ENCODE measurements at regions not wholly inside any gene's neighbourhood (a gene's known extent, or its start where the extent isn't known, plus 50 kb on each side); places are given as distances from the start of the nearest gene placed in this dataset.

DNA sequence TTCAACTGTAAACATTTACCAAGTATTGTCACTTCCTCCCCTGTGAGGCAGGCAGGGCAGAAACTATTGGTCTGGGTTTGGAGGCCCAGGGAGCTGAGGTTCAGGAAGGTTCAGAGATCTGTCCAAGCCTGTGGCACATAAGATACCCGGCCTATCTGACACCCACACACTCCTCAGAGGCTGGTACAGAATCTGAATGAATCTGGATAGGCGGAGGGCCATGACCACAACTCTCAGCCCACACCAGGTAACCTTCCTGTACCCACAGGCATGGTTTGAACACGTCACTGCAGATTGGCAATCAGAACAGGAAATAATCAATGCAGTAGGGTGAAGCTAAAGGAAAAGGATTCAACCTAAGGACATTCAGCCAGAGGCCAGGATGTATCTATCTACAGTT is 92.8 kb upstream of the TMCC3 start:
- Histone ChIP-seq H3K27me3 (ENCODE audit: insufficient read depth, low read depth, low read length) (no peaks in the 10 kb centered on the region), H3K9me3 (ENCODE audit: low read length) (no peaks in the 10 kb centered on the region), H3K4me2 (ENCODE audit: low read length) (no peak overlapping the region), H3K4me3 (ENCODE audit: low read length) (no peak overlapping the region), H3K9ac (ENCODE audit: low read length) (no peak overlapping the region), H3K36me3 (ENCODE audit: insufficient read depth, low read length) (no peaks in the 10 kb centered on the region), H3K9me2 (ENCODE audit: insufficient read depth, low read length) (no peaks in the 10 kb centered on the region), H3K79me2 (replicated peaks; ENCODE audit: insufficient read depth, low read length) (no peaks in the 10 kb centered on the region), H2AFZ (ENCODE audit: low read depth, low read length) (no peak overlapping the region), H4K20me1 (ENCODE audit: insufficient read depth) (no peaks in the 10 kb centered on the region), H3F3A (ENCODE audit: insufficient read depth, low read length, poor library complexity, severe bottlenecking) (no peaks in the 10 kb centered on the region), H3K27ac (ENCODE audit: low read length) (no peak overlapping the region)
- TF ChIP-seq EP300 (conservative IDR thresholded peaks at IDR 0.05; ENCODE audit: poor library complexity, severe bottlenecking) = no peak
- TF ChIP-seq, protein P1, sequence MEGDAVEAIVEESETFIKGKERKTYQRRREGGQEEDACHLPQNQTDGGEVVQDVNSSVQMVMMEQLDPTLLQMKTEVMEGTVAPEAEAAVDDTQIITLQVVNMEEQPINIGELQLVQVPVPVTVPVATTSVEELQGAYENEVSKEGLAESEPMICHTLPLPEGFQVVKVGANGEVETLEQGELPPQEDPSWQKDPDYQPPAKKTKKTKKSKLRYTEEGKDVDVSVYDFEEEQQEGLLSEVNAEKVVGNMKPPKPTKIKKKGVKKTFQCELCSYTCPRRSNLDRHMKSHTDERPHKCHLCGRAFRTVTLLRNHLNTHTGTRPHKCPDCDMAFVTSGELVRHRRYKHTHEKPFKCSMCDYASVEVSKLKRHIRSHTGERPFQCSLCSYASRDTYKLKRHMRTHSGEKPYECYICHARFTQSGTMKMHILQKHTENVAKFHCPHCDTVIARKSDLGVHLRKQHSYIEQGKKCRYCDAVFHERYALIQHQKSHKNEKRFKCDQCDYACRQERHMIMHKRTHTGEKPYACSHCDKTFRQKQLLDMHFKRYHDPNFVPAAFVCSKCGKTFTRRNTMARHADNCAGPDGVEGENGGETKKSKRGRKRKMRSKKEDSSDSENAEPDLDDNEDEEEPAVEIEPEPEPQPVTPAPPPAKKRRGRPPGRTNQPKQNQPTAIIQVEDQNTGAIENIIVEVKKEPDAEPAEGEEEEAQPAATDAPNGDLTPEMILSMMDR (IDR thresholded peaks at IDR 0.05; ENCODE audit: poor library complexity, severe bottlenecking) = no peak
- TF ChIP-seq EZH2 (IDR thresholded peaks at IDR 0.05; ENCODE audit: borderline replicate concordance, insufficient read depth, low read length, poor library complexity, severe bottlenecking) = no peak
- TF ChIP-seq MXI1 (conservative IDR thresholded peaks at IDR 0.05; ENCODE audit: poor library complexity, severe bottlenecking) = no peak
- TF ChIP-seq, protein P2, sequence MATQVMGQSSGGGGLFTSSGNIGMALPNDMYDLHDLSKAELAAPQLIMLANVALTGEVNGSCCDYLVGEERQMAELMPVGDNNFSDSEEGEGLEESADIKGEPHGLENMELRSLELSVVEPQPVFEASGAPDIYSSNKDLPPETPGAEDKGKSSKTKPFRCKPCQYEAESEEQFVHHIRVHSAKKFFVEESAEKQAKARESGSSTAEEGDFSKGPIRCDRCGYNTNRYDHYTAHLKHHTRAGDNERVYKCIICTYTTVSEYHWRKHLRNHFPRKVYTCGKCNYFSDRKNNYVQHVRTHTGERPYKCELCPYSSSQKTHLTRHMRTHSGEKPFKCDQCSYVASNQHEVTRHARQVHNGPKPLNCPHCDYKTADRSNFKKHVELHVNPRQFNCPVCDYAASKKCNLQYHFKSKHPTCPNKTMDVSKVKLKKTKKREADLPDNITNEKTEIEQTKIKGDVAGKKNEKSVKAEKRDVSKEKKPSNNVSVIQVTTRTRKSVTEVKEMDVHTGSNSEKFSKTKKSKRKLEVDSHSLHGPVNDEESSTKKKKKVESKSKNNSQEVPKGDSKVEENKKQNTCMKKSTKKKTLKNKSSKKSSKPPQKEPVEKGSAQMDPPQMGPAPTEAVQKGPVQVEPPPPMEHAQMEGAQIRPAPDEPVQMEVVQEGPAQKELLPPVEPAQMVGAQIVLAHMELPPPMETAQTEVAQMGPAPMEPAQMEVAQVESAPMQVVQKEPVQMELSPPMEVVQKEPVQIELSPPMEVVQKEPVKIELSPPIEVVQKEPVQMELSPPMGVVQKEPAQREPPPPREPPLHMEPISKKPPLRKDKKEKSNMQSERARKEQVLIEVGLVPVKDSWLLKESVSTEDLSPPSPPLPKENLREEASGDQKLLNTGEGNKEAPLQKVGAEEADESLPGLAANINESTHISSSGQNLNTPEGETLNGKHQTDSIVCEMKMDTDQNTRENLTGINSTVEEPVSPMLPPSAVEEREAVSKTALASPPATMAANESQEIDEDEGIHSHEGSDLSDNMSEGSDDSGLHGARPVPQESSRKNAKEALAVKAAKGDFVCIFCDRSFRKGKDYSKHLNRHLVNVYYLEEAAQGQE (IDR thresholded peaks at IDR 0.05; ENCODE audit: borderline replicate concordance) = no peak

DNA sequence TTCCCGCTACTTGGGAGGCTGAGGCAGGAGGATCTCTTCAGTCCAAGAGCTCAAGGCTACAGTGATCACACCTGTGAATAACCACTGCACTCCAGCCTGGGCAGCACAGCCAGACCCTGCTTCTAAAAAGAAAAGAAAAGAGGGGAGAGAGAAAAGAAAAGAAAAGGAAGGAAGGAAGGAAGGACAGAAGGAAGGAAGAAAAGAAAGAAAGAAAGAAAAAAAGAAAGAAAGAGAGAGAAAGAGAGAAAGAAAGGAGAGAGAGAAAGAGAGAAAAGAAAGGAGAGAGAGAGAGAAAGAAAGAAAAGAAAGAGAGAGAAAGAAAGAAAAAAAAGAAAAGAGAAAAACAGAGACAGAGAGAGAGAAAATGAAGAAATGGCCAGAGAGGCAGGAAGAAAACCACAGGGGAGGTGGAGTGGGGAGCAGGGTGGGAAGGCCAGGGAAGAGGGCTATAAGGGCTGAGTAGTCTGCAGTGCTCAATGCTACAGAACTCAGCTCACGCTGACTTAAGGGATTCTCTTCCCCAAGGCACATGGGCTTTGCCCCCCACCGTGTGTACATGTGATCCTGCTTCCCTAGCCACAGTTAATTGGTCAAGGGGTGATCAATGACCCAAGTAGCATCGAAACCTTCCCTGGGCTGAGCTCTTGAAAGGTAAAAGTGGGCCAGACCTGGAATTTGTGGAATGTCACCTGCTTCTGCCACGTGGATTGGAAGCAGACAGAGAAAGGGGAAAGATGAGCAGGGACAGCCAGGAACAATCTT is 90.4 kb upstream of the TMCC3 start:
- Histone ChIP-seq H3K9me3 (ENCODE audit: low read length) (no peaks in the 10 kb centered on the region), H3K79me2 (replicated peaks; ENCODE audit: insufficient read depth, low read length) (no peaks in the 10 kb centered on the region), H2AFZ (ENCODE audit: low read depth, low read length) (no peak overlapping the region), H3K36me3 (ENCODE audit: insufficient read depth, low read length) (no peaks in the 10 kb centered on the region), H3K27me3 (ENCODE audit: insufficient read depth, low read depth, low read length) (no peaks in the 10 kb centered on the region), H3K4me3 (ENCODE audit: low read length) (no peak overlapping the region), H3K27ac (ENCODE audit: low read length) (no peak overlapping the region), H3K9ac (ENCODE audit: low read length) (no peak overlapping the region), H3K9me2 (ENCODE audit: insufficient read depth, low read length) (no peaks in the 10 kb centered on the region), H3K4me2 (ENCODE audit: low read length) (no peak overlapping the region), H4K20me1 (ENCODE audit: insufficient read depth) (no peaks in the 10 kb centered on the region), H3F3A (ENCODE audit: insufficient read depth, low read length, poor library complexity, severe bottlenecking) (no peaks in the 10 kb centered on the region)
- no peak for TF ChIP-seq RAD21 (conservative IDR thresholded peaks at IDR 0.05)
- TF ChIP-seq, protein P2 (IDR thresholded peaks at IDR 0.05; ENCODE audit: borderline replicate concordance) = no peak
- no peak for TF ChIP-seq EZH2 (IDR thresholded peaks at IDR 0.05; ENCODE audit: borderline replicate concordance, insufficient read depth, low read length, poor library complexity, severe bottlenecking)
